KBM-7 (cell line): ENCODE measurements at regions not wholly inside any gene's neighbourhood (a gene's known extent, or its start where the extent isn't known, plus 50 kb on each side); places are given as distances from the start of the nearest gene placed in this dataset.
"Not testable (repeated sequence)": the region's sequence is repeated elsewhere in the genome, so short reads cannot be mapped to it uniquely, and the experiment has no call there.

Experiments
- DNase-seq: peaks from one replicate; pipeline ENCODE4 v3.0.0-alpha.2; 2015
- in situ Hi-C: fragments of 300-500 bp; cut with MboI; formaldehyde crosslinking; loops from 2 replicates; pipeline ENCODE4 v1.14.3; 2020; ENCODE audit warnings: low sequenced_read_pairs, low pct_unique_long_range_greater_than_20kb, mixed read lengths

DNA sequence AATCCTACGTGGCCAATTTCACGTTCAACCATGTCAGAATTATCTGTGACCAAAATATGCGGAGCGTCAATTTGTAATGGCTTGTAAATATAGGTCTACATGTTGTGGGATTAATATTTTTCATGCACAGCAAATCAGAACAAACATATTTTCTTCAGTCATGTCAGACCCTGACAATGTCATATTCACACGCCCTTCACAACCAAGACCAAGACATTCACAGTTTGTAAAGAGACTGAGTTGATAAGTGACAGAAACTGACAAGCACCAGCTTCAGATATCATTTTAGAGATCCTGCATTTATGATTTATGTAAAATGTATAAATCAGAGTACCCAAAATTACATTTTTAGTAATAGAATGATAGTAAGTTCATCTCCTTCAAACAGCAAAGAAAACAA, 57.3 kb upstream of the NOVA1 start:
- in situ Hi-C loops: no loop called here
- no peak for DNase-seq

DNA sequence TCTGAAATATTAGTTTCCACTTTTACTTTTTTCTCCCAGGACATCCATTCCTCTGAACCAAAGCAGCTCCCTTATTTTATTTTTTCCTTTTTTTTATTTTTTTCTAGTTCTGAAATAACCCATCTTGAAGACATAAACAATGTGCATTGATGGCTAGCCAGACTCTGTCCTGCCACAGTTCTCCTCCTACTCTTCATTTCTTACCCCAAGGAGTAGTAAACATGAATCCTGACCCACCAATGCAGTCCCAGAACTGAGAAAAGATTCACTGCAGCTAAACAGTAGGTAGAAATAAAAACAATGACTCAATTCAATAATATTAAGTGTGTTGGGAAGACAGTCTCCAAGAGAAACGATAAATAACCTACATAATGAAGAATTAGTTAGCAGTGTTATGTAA, 65.7 kb upstream of the NOVA1 start:
- no peak for DNase-seq
- in situ Hi-C loops: no loop called here

DNA sequence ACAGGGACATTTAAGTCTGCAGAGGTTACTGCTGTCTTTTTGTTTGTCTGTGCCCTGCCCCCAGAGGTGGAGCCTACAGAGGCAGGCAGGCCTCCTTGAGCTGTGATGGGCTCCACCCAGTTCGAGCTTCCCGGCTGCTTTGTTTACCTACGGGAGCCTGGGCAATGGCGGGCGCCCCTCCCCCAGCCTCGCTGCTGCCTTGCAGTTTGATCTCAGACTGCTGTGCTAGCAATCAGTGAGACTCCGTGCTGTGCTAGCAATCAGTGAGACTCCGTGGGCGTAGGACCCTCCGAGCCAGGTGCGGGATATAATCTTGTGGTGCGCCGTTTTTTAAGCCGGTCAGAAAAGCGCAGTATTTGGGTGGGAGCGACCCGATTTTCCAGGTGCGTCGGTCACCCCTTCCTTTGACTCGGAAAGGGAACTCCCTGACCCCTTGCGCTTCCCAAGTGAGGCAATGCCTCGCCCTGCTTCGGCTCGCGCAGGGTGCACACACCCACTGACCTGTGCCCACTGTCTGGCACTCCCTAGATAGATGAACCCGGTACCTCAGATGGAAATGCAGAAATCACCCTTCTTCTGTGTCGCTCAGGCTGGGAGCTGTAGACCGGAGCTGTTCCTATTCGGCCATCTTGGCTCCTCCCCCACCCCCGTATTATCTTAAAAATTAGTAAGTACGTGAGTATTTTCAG, 81.0 kb upstream of the NOVA1 start:
- in situ Hi-C loops, DNase-seq: not testable (repeated sequence)

- DNase-seq: no peak
- in situ Hi-C loops: no loop called here
Observed at GRCh38 chr14:26685401-26685800, 87.6 kb upstream of the NOVA1 start.

GRCh38 chr14:26687301-26687837, 89.5 kb upstream of the NOVA1 start:
- DNase-seq: no peak
- in situ Hi-C loops: no loop called here

- in situ Hi-C loops: no loop called here
- peak; percentile 3 for DNase-seq
Observed at GRCh38 chr14:26694521-26694920, 96.7 kb upstream of the NOVA1 start.

DNA sequence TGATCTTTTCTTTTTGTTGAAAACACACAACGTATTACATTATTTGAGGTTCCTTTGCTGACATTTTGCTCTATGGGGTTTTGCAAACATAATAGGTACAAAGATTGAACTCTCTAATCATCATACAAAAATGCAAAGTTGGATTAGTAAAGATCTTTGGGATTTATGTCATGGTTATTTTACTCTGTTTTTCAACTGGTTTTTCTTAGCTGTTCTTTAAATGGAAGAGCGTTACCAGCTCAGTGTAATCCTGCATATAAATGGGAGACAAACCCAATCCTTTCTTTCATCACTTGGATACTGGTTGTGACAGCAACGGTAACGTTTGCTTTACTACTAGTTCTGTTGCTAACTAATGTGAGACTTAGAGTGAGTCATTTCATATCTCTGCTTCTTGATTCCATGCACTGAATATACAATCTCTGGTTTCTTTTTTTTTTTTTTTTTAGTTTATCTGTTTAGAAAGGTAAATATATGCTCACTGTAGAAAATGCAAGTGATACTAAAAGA, 104.9 kb upstream of the NOVA1 start:
- in situ Hi-C loops: no loop called here
- DNase-seq: no peak

DNA sequence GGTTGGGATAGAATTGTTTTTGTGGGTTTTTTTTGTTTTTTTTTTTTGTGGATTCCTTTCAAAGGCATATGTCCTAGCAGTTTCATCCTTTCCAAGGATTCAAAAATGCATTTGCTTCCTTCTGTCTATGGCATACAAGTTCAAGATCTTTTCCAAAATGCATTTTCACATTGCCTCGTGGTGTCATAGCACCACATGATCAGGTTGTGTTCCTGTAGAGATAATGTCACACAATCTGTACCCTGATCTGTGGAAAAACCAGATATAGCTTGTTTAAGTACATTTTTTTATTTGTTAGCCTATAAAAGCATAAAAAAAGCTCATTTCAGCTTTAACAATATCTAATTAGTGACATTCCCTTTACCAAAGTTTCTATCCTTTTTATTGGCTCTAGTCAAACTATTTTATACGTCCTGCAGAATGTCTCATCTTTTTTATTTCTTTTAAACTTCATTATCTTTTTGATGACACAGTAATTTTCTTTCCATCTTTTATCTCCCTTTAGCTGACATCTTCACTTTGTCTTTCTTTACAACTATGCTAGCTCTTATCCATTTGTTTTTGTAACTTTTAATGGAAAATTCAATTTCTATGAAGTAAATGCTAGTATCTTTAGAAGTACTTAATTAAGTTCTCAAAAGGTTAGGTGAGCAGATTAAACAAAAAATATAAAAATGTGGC, 106.0 kb upstream of the NOVA1 start:
- no peak for DNase-seq

GRCh38 chr14:26707234-26707633, 109.4 kb upstream of the NOVA1 start:
- no peak for DNase-seq
- in situ Hi-C loops: no loop called here

More for the DNA sequence above, 106.0 kb upstream of the NOVA1 start:
- in situ Hi-C loops: no loop called here

- peak; percentile 3 for DNase-seq
- in situ Hi-C loops: no loop called here
Observed at GRCh38 chr14:26709019-26709418, 111.2 kb upstream of the NOVA1 start.

- DNase-seq: no peak
- in situ Hi-C loops: no loop called here
Observed at GRCh38 chr14:26719514-26719913, 121.7 kb upstream of the NOVA1 start.

- DNase-seq: no peak
- in situ Hi-C loops: no loop called here
Observed at GRCh38 chr14:26722258-26722657, 124.4 kb upstream of the NOVA1 start.

GRCh38 chr14:26729851-26730250, 132.0 kb upstream of the NOVA1 start:
- in situ Hi-C loops: no loop called here
- no peak for DNase-seq

- DNase-seq: peak; percentile 7
- in situ Hi-C loops: no loop called here
Observed at GRCh38 chr14:26730929-26731618, 133.2 kb upstream of the NOVA1 start.

DNA sequence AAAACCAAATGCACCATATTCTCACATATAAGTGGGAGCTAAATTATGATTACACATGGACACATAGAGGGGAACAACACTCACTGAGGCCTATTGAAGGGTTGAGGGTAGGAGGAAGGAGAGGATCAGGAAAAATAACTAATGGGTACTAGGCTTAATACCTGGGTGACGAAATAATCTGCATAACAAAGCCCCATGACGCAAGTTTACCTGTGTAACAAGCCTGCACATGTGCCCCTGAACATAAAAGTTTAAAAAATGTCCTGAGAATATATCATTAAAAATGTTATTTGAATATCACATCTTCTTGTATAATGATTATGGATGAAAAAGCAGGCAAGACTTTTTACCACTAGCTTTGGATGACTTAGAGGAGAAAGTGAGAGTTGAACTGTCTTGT, 138.0 kb upstream of the NOVA1 start:
- in situ Hi-C loops: no loop called here
- DNase-seq: no peak

- in situ Hi-C loops: no loop called here
- DNase-seq: no peak
Observed at GRCh38 chr14:26738571-26738970, 140.7 kb upstream of the NOVA1 start.

DNA sequence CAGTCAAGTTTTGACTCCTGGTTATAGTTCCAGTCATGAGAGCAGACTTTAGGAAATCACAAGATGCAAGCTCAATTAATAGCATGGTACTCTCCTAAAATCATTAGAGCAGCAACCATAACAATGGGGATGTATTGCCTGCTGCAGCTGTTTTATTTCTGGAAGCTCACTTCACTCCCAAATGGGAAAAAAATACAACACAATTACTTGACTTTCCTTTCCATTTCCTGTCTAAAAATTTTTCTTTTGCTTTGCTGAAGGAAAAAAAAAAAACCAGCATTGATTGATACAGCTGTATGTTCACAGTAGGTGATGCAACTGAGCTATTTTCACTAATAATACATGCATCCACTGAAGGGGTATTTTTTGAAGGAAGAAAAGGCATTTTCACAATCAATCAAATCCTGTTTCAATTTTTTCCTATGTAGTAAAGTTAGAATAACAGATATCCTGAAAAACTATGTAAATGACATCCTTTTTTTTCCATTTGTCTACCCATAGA, 143.9 kb upstream of the NOVA1 start:
- no peak for DNase-seq
- in situ Hi-C loops: no loop called here

GRCh38 chr14:26743284-26743683, 145.5 kb upstream of the NOVA1 start:
- in situ Hi-C loops: no loop called here
- DNase-seq: no peak

- in situ Hi-C loops: no loop called here
- no peak for DNase-seq
Observed at GRCh38 chr14:26744903-26745302, 147.1 kb upstream of the NOVA1 start.

DNA sequence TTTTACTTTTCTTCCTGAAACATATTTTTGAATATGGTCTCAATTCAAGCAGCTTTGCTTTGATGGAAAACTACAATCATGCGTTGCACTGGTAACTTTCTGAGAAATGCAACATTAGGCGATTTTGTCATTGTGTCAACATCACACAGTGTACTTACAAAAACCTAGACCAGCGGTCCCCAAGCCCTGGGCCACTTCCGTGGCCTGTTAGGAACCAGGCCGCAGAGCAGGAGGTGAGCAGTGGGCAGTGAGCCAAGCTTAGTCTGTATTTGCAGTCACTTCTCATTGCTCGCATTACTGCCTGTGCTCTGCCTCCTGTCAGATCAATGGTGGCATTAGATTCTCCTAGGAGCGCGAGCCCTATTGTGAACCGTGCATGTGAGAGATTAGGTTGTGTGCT, 163.7 kb upstream of the NOVA1 start:
- DNase-seq: no peak
- in situ Hi-C loops: no loop called here
